IPS-15b (cell line): ENCODE measurements at regions not wholly inside any gene's neighbourhood (a gene's known extent, or its start where the extent isn't known, plus 50 kb on each side); places are given as distances from the start of the nearest gene placed in this dataset.
"Not testable (repeated sequence)": the region's sequence is repeated elsewhere in the genome, so short reads cannot be mapped to it uniquely, and the experiment has no call there.

ENCODE experiments used
- H3K27me3 ChIP-seq: one replicate; pipeline ENCODE4 v1.6.1; 2013; ENCODE audit warnings: low read length; ENCODE audit not compliant: control insufficient read depth, insufficient read depth
- H3K36me3 ChIP-seq: one replicate; pipeline ENCODE4 v1.6.1; 2013; ENCODE audit warnings: low read length; ENCODE audit not compliant: control insufficient read depth, insufficient read depth
- H3K4me1 ChIP-seq: one replicate; pipeline ENCODE4 v1.6.1; 2013; ENCODE audit warnings: mild to moderate bottlenecking, low read length; ENCODE audit not compliant: control insufficient read depth, insufficient read depth
- H3K4me3 ChIP-seq: one replicate; pipeline ENCODE4 v1.5.1; 2013; ENCODE audit warnings: low read depth, low read length
- H3K9ac ChIP-seq: one replicate; pipeline ENCODE4 v1.6.1; 2013; ENCODE audit warnings: low read depth, mild to moderate bottlenecking, low read length
- H3K9me3 ChIP-seq: one replicate; pipeline ENCODE4 v1.6.1; 2013; ENCODE audit warnings: mild to moderate bottlenecking, low read length; ENCODE audit not compliant: control insufficient read depth, insufficient read depth

GRCh38 chr5:90338712-90339372 is 70.7 kb downstream of the CETN3 start:
- Histone ChIP-seq H3K9ac (no peak overlapping the region), H3K4me1 (no peaks in the 10 kb centered on the region), H3K36me3 (no peaks in the 10 kb centered on the region), H3K4me3 (no peak overlapping the region), H3K9me3 (no peaks in the 10 kb centered on the region), H3K27me3 (no peaks in the 10 kb centered on the region)

GRCh38 chr5:90337449-90338052 is 72.0 kb downstream of the CETN3 start:
- Histone ChIP-seq H3K4me1 (no peaks in the 10 kb centered on the region), H3K9me3 (no peaks in the 10 kb centered on the region), H3K27me3 (no peaks in the 10 kb centered on the region), H3K9ac (no peak overlapping the region), H3K4me3 (no peak overlapping the region), H3K36me3 (no peaks in the 10 kb centered on the region)

GRCh38 chr5:90336752-90337151 is 72.8 kb downstream of the CETN3 start:
- no peaks in the 10 kb centered on the region for H3K4me1 ChIP-seq
- no peak overlapping the region for H3K4me3 ChIP-seq
- H3K9ac ChIP-seq: no peak overlapping the region
- H3K9me3 ChIP-seq: no peaks in the 10 kb centered on the region
- H3K27me3 ChIP-seq: no peaks in the 10 kb centered on the region
- H3K36me3 ChIP-seq: no peaks in the 10 kb centered on the region

GRCh38 chr5:90334741-90335140 is 74.8 kb downstream of the CETN3 start:
- Histone ChIP-seq H3K9me3 (no peaks in the 10 kb centered on the region), H3K9ac (no peak overlapping the region), H3K4me3 (no peak overlapping the region), H3K4me1 (no peaks in the 10 kb centered on the region), H3K27me3 (no peaks in the 10 kb centered on the region), H3K36me3 (no peaks in the 10 kb centered on the region)

GRCh38 chr5:90329911-90330310 is 79.6 kb downstream of the CETN3 start:
- Histone ChIP-seq H3K4me1 (no peaks in the 10 kb centered on the region), H3K9ac (no peak overlapping the region), H3K4me3 (no peak overlapping the region), H3K36me3 (no peaks in the 10 kb centered on the region), H3K27me3 (no peaks in the 10 kb centered on the region), H3K9me3 (no peaks in the 10 kb centered on the region)

GRCh38 chr5:90326995-90327394 is 82.6 kb downstream of the CETN3 start:
- no peaks in the 10 kb centered on the region for H3K36me3 ChIP-seq
- no peak overlapping the region for H3K9ac ChIP-seq
- no peak overlapping the region for H3K4me3 ChIP-seq
- H3K9me3 ChIP-seq: no peaks in the 10 kb centered on the region
- H3K27me3 ChIP-seq: no peaks in the 10 kb centered on the region
- no peaks in the 10 kb centered on the region for H3K4me1 ChIP-seq

- Histone ChIP-seq H3K9me3 (no peaks in the 10 kb centered on the region), H3K36me3 (no peaks in the 10 kb centered on the region), H3K4me1 (no peaks in the 10 kb centered on the region), H3K9ac (no peak overlapping the region), H3K27me3 (no peaks in the 10 kb centered on the region), H3K4me3 (no peak overlapping the region)
Measured at GRCh38 chr5:90325093-90325492, 84.5 kb downstream of the CETN3 start.

- not testable (repeated sequence) for H3K36me3 ChIP-seq, H3K4me1 ChIP-seq, H3K9me3 ChIP-seq, H3K4me3 ChIP-seq, H3K9ac ChIP-seq, H3K27me3 ChIP-seq
Measured at GRCh38 chr5:90320348-90320747, 89.2 kb downstream of the CETN3 start.

GRCh38 chr5:90312027-90312426 is 97.5 kb downstream of the CETN3 start:
- Histone ChIP-seq H3K27me3 (no peaks in the 10 kb centered on the region), H3K4me1 (no peaks in the 10 kb centered on the region), H3K36me3 (no peaks in the 10 kb centered on the region), H3K4me3 (no peak overlapping the region), H3K9ac (no peak overlapping the region), H3K9me3 (no peaks in the 10 kb centered on the region)

- Histone ChIP-seq H3K9me3 (no peaks in the 10 kb centered on the region), H3K4me3 (no peak overlapping the region), H3K9ac (no peak overlapping the region), H3K36me3 (no peaks in the 10 kb centered on the region), H3K27me3 (no peaks in the 10 kb centered on the region), H3K4me1 (no peaks in the 10 kb centered on the region)
Measured at GRCh38 chr5:90311401-90311800, 98.2 kb downstream of the CETN3 start.

- no peaks in the 10 kb centered on the region for H3K9me3 ChIP-seq
- H3K9ac ChIP-seq: no peak overlapping the region
- peaks cover 10% of the 10 kb centered on the region for H3K4me1 ChIP-seq
- H3K27me3 ChIP-seq: no peaks in the 10 kb centered on the region
- H3K4me3 ChIP-seq: no peak overlapping the region
- H3K36me3 ChIP-seq: no peaks in the 10 kb centered on the region
Measured at GRCh38 chr5:90308787-90309585, 100.6 kb downstream of the CETN3 start.

GRCh38 chr5:90307782-90308181 is 101.8 kb downstream of the CETN3 start:
- H3K4me3 ChIP-seq: no peak overlapping the region
- H3K9ac ChIP-seq: no peak overlapping the region
- no peaks in the 10 kb centered on the region for H3K36me3 ChIP-seq
- H3K9me3 ChIP-seq: no peaks in the 10 kb centered on the region
- no peaks in the 10 kb centered on the region for H3K27me3 ChIP-seq
- peaks cover 10% of the 10 kb centered on the region for H3K4me1 ChIP-seq
